ENCODE measurements at regions not wholly inside any gene's neighbourhood (a gene's known extent, or its start where the extent isn't known, plus 50 kb on each side); places are given as distances from the start of the nearest gene placed in this dataset.

- no peak for TF ChIP-seq POLR2A (IDR thresholded peaks at IDR 0.05)
- TF ChIP-seq CTCF (IDR thresholded peaks at IDR 0.05) = no peak
Measured at GRCh38 chr5:68522863-68523262, 307.3 kb downstream of the PIK3R1 start.

Data from lower leg skin (tissue), 3 donors.